B cell (primary cell): ENCODE measurements at regions not wholly inside any gene's neighbourhood (a gene's known extent, or its start where the extent isn't known, plus 50 kb on each side); places are given as distances from the start of the nearest gene placed in this dataset.

Experiments
- ATAC-seq: fragments of 200-7000 bp; cut with Tn5 transposase; one replicate; pipeline ENCODE4 v1.10.0; 2021; ENCODE audit warnings: low read depth, mild to moderate bottlenecking, moderate number of reproducible peaks, moderate library complexity
- CTCF ChIA-PET: fragments of 350-600 bp; sonication (Branson Sonifier 250); formaldehyde crosslinking; loops from one replicate; lab custom pipeline; 2021; ENCODE audit warnings: antibody characterized with exemption, inconsistent platforms; lab: Charles Lee
- POLR2A ChIA-PET: fragments of 350-600 bp; sonication (Branson Sonifier 250); formaldehyde crosslinking; loops from one replicate; lab custom pipeline; 2021; ENCODE audit warnings: antibody characterized with exemption; lab: Charles Lee
- DNase-seq: peaks from one replicate; pipeline ENCODE4 v3.0.0; 2013
- H2AFZ ChIP-seq: 2 replicates; pipeline ENCODE4 v1.6.1; 2012; ENCODE audit warnings: mild to moderate bottlenecking, low read depth, low read length; ENCODE audit not compliant: insufficient read depth, poor library complexity, severe bottlenecking
- H3K27ac ChIP-seq, 2 donors: 1 replicate in 1 of 2; 2 replicates in 1 of 2; pipeline ENCODE4 v1.5.1; 2012 to 2013; ENCODE audit warnings: low read length in 2 of 2, mild to moderate bottlenecking in 2 of 2, moderate library complexity in 1 of 2
- H3K27me3 ChIP-seq, 4 experiments: fragments of 200-600 bp in 1 of 4; sonication (generic) in 1 of 4; replicated peaks in 1 of 4; 1 replicate in 2 of 4; 2 replicates in 2 of 4; pipeline versions ENCODE4 v1.6.1 to v1.7.0; 2013 to 2016; ENCODE audit warnings: low read length in 3 of 4, mild to moderate bottlenecking in 2 of 4, mixed read lengths in 1 of 4, moderate library complexity in 1 of 4; ENCODE audit not compliant: insufficient read depth in 4 of 4, control insufficient read depth in 3 of 4; ENCODE audit errors: control extremely low read depth in 1 of 4
- H3K36me3 ChIP-seq, 2 experiments: replicated peaks in 1 of 2; 1 replicate in 1 of 2; 2 replicates in 1 of 2; pipeline versions ENCODE4 v1.6.1 to v1.7.1; 2013; ENCODE audit warnings: low read length in 1 of 2; ENCODE audit not compliant: insufficient read depth in 2 of 2, control insufficient read depth in 1 of 2; ENCODE audit errors: control extremely low read depth in 1 of 2, extremely low read depth in 1 of 2
- H3K4me1 ChIP-seq, 2 donors: fragments of 200-600 bp in 1 of 2; sonication (generic) in 1 of 2; 1 replicate in 1 of 2; 2 replicates in 1 of 2; pipeline versions ENCODE4 v1.5.1 to v1.6.1; 2013 to 2017; ENCODE audit warnings: low read length in 2 of 2; ENCODE audit not compliant: control insufficient read depth in 2 of 2, insufficient read depth in 2 of 2
- H3K4me2 ChIP-seq: replicated peaks from 2 replicates; pipeline ENCODE3; 2012; ENCODE audit warnings: mild to moderate bottlenecking, low read depth, low read length; ENCODE audit not compliant: poor library complexity, severe bottlenecking
- H3K4me3 ChIP-seq, 5 experiments: fragments of 200-600 bp in 1 of 5; sonication (generic) in 1 of 5; 1 replicate in 3 of 5; 2 replicates in 2 of 5; pipeline versions ENCODE4 v1.5.1 to v1.7.0; 2011 to 2016; ENCODE audit warnings: low read length in 4 of 5, mild to moderate bottlenecking in 4 of 5, low read depth in 2 of 5, control low read depth in 1 of 5, moderate library complexity in 1 of 5; ENCODE audit not compliant: insufficient read depth in 1 of 5; ENCODE audit errors: control extremely low read depth in 1 of 5, extremely low read depth in 1 of 5
- H3K79me2 ChIP-seq: fragments of 200-600 bp; sonication (generic); one replicate; pipeline ENCODE4 v1.6.0; 2016; ENCODE audit warnings: low read length; ENCODE audit not compliant: control insufficient read depth, insufficient read depth
- H3K9ac ChIP-seq: fragments of 200-600 bp; sonication (generic); 2 replicates; pipeline ENCODE4 v1.6.1; 2017; ENCODE audit warnings: mild to moderate bottlenecking, low read length, moderate library complexity
- H3K9me3 ChIP-seq, 3 donors: one replicate each; pipeline versions ENCODE4 v1.6.1 to v1.7.1; 2013; ENCODE audit warnings: low read length in 2 of 3; ENCODE audit not compliant: control insufficient read depth in 2 of 3, insufficient read depth in 1 of 3; ENCODE audit errors: control extremely low read depth in 1 of 3
- H4K20me1 ChIP-seq: 2 replicates; pipeline ENCODE4 v1.6.0; 2012; ENCODE audit warnings: mild to moderate bottlenecking, low read length; ENCODE audit not compliant: insufficient read depth, control insufficient read depth, poor library complexity, severe bottlenecking
- H3K27ac Mint-ChIP-seq: one replicate; pipeline ENCODE4 v1.8.0; 2021; ENCODE audit warnings: mixed read lengths
- H3K27me3 Mint-ChIP-seq: one replicate; pipeline ENCODE4 v1.8.0; 2021; ENCODE audit warnings: mixed read lengths
- H3K4me1 Mint-ChIP-seq: one replicate; pipeline ENCODE4 v1.8.0; 2021; ENCODE audit warnings: mixed read lengths
- H3K4me3 Mint-ChIP-seq: one replicate; pipeline ENCODE4 v1.8.0; 2021; ENCODE audit warnings: mixed read lengths
- H3K9me3 Mint-ChIP-seq: one replicate; pipeline ENCODE4 v1.8.0; 2022; ENCODE audit warnings: mixed read lengths; ENCODE audit not compliant: insufficient read depth
- CTCF ChIP-seq: fragments of 200-600 bp; IDR thresholded peaks from one replicate; pipeline ENCODE4 v1.8.0; 2022; ENCODE audit warnings: antibody characterized with exemption, mild to moderate bottlenecking
- EZH2 ChIP-seq: IDR thresholded peaks from 2 replicates; pipeline ENCODE4 v1.6.1; 2012; ENCODE audit warnings: borderline replicate concordance, low read depth, mild to moderate bottlenecking, moderate library complexity, low read length; ENCODE audit not compliant: insufficient read depth, poor library complexity, severe bottlenecking
- WGBS: methylation state at CpG from one replicate; pipeline ENCODE4 v1.1.5; 2013; ENCODE audit warnings: missing lambda C conversion rate; ENCODE audit not compliant: insufficient coverage; 5-methylcytosine and 5-hydroxymethylcytosine counted together
- intact Hi-C: fragments of 100-400 bp; cut with micrococcal nuclease; formaldehyde crosslinking; loops from one replicate; pipeline ENCODE4 v1.10.0; 2022

- Histone ChIP-seq H3K9me3 (no peaks in the 10 kb centered on the region), H2AFZ (no peak overlapping the region), H3K79me2 (no peaks in the 10 kb centered on the region), H3K4me2 (no peak overlapping the region), H3K36me3 (no peaks in the 10 kb centered on the region), H3K9ac (no peak overlapping the region), H3K4me3 (no peak overlapping the region), H3K27me3 (no peaks in the 10 kb centered on the region), H3K27ac (no peak overlapping the region), H4K20me1 (no peaks in the 10 kb centered on the region), H3K4me1 (no peaks in the 10 kb centered on the region)
- no peak overlapping the region for H3K27ac Mint-ChIP-seq
- H3K4me1 Mint-ChIP-seq = no peaks in the 10 kb centered on the region
- H3K4me3 Mint-ChIP-seq = no peak overlapping the region
- ATAC-seq = no peak
- no peak for DNase-seq
- H3K27me3 Mint-ChIP-seq = no peaks in the 10 kb centered on the region
- peaks cover 2% of the 10 kb centered on the region for H3K9me3 Mint-ChIP-seq
- POLR2A ChIA-PET = no interaction called here
- intact Hi-C loops = no loop called here
- CTCF ChIA-PET = no interaction called here
- TF ChIP-seq CTCF = no peak
- no peak for TF ChIP-seq EZH2
Measured at GRCh38 chr5:30000231-30000630, 1193.3 kb upstream of the CDH6 start.

GRCh38 chr5:29995154-29995553 is 1198.3 kb upstream of the CDH6 start:
- CTCF ChIA-PET = no interaction called here
- no peaks in the 10 kb centered on the region for H3K79me2 ChIP-seq
- Mint-ChIP-seq H3K27ac (no peak overlapping the region), H3K9me3 (peaks cover 7% of the 10 kb centered on the region), H3K4me1 (no peaks in the 10 kb centered on the region), H3K4me3 (no peak overlapping the region), H3K27me3 (no peaks in the 10 kb centered on the region)
- no peak overlapping the region for H3K4me2 ChIP-seq
- no peak overlapping the region for H3K27ac ChIP-seq
- no peak for ATAC-seq
- POLR2A ChIA-PET = no interaction called here
- no peaks in the 10 kb centered on the region for H3K36me3 ChIP-seq
- no peak overlapping the region for H3K9ac ChIP-seq
- no peak for DNase-seq
- H4K20me1 ChIP-seq = no peaks in the 10 kb centered on the region
- H2AFZ ChIP-seq = no peak overlapping the region
- intact Hi-C loops = no loop called here
- WGBS = no CpG with 5 or more reads among the region's 1 CpG
- no peak overlapping the region for H3K4me3 ChIP-seq
- H3K9me3 ChIP-seq = no peaks in the 10 kb centered on the region
- H3K4me1 ChIP-seq = no peaks in the 10 kb centered on the region
- no peaks in the 10 kb centered on the region for H3K27me3 ChIP-seq
- TF ChIP-seq EZH2 (no peak), CTCF (no peak)
